Stromal cell of bone marrow (primary cell): ENCODE measurements at regions not wholly inside any gene's neighbourhood (a gene's known extent, or its start where the extent isn't known, plus 50 kb on each side); places are given as distances from the start of the nearest gene placed in this dataset.
"Not testable (repeated sequence)": the region's sequence is repeated elsewhere in the genome, so short reads cannot be mapped to it uniquely, and the experiment has no call there.

Experiments used
- DNase-seq: peaks from one replicate; pipeline ENCODE4 v3.0.0-alpha.2; 2012; ENCODE audit warnings: low read depth

DNA sequence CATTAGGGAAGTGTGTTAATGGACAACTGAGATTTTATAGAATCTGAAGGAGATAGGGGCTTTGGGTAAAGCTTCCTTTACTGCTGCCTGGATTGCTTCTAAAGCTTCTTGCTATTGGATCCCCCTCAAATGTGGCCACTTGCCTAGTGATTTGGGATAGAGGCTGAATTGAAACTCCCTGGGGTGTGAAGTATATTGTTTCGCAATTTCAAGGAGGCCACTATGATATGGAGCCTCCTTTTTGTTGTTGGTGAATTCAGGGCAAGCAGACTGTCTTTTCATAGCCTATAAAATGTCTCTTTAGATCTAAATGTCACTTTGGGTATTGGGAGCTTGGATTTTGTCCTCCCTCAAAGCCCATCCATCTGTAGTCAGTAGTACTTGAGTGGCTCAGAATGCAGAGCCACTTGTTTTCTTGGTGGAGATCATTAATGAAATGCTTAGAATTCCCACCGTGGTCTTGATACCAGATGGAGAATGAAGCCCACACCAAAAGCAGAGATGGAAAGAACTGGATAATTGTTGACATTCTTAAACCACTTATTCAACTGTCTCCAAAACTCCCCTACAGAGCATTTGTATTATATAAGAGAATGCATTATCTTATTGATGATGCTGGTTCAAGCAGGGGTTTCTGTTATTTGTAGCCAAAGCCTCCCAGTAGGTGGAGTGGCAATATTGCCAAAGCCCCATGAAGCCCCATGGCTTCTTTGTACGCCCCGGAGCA, 144.3 kb upstream of the KCNE2 start:
- DNase-seq = no peak

DNA sequence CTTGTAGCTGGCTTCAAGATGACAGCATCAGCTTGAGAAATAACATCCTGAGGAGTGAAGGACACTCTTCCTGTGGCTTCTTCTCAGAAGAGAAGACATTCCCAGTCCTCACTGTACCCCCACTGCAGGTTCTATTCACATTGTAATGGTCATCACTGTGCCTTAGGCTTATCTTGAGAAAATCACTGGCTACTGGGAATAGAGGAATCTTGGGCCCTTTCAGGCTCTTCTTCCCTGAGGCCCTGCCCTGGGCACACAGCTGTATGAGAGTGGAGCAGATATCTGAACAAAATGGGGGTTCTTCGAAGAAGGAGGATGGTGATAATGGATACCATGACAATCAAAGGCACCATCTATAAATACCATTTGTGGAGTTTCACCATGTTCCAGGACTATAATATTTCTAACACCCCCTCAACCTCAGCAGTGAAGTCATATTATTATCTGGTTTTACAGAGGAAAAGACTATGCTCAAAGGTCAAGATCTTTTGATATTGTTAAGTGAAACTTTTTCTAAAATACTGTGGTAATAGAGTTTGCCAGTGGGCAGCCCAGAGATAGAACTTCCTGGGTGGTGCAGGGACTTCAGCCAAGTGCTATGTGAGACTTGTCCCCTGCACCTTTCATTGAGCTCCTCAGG, 143.1 kb upstream of the KCNE2 start:
- no peak for DNase-seq

GRCh38 chr21:34221331-34222030, 142.3 kb upstream of the KCNE2 start:
- DNase-seq = no peak

DNA sequence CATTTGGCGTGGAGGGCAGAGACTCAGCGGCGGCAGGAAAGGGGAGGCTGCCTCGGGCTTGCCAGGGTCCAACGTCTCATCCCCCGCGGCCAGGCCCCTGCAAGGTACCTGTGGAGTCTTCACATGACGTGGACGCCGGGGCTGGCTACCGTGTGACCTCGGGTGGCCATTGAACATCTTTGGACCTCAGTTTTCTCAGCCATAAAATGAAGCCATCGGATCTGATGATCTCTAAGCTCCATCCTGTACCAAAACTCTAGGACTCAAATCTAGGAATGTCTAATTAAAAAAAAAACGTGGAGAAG, 141.8 kb upstream of the KCNE2 start:
- DNase-seq = no peak

GRCh38 chr21:34223376-34223775, 140.4 kb upstream of the KCNE2 start:
- DNase-seq = no peak

DNA sequence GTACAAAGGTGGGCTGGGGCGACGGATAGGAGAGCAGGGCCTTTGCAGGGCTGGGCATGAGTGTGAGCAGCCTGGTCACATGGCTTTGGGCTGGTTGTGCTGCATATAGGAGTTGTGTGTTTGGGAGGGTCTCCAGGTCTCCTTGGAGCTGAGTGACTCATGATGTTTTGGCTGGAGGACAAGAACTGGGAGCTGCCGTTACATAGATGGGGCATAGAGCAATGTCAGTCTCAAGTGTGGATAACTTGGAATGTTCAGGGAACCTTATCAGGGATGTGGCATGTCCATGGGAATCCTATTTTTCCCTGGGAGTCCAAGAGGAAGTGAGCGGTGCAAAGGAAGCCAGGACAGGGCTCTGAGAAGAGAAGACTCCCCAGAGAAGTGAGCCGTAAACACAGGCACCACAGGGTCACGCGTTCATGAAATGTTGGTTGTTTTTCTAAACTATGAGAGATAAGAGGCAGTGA, 136.4 kb upstream of the KCNE2 start:
- DNase-seq = peak; percentile 37

GRCh38 chr21:34228792-34229191, 135.0 kb upstream of the KCNE2 start:
- DNase-seq = no peak

DNA sequence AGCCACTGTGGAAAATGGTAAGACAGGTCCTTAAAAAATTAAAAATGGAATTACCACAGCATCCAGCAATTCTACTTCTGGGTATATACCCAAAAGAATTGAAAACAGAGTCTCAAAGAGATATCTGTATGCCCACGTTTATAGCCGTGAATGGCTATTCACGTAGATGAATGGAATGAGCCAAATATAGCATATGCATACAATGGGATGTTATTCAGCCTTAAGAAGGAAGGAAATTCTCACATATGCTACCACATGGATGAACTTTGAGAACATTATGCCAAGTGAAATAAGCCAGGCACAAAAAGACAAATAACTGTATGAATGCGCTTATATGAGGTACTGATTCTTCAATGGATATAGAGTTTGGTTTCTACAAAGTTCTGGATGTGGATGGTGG, 134.5 kb upstream of the KCNE2 start:
- no peak for DNase-seq

DNA sequence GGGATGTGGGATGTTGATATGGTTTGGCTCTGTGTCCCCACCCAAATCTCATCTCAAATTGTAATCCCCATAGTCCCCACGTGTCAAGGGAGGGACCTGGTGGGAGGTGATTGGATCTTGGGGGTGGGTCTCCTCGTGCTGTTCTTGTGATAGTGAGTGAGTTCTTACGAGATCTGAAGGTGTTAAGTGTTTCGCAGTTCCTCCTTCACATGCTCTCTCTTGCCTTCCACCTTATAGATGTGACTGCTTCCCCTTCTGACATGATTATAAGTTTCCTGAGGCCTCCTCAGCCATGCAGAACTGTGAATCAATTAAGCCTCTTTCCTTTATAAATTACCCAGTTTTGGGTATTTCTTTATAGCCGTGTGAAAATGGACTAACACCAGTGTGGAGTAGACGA, 130.1 kb upstream of the KCNE2 start:
- DNase-seq = not testable (repeated sequence)

DNA sequence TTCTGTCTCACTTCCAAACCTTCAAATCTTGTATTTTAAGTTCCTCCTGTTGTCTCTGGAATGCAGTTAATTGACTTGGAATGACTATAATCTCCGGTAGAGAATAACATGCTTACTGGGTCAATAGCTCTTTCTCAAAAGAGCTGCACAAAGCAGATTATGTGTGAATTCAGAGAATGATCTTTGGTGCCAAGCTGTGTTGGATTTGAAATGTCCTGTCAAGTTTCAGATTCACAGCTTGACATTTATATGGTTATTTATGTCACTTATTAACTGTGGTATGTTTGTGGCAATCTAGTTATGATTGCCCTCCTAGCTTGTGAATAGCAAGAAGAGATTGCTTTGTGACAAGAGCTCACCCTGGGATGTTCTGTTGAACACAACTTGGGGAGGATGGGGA, 128.3 kb upstream of the KCNE2 start:
- no peak for DNase-seq

- no peak for DNase-seq
Observed at GRCh38 chr21:34242973-34243372, 120.8 kb upstream of the KCNE2 start.

DNA sequence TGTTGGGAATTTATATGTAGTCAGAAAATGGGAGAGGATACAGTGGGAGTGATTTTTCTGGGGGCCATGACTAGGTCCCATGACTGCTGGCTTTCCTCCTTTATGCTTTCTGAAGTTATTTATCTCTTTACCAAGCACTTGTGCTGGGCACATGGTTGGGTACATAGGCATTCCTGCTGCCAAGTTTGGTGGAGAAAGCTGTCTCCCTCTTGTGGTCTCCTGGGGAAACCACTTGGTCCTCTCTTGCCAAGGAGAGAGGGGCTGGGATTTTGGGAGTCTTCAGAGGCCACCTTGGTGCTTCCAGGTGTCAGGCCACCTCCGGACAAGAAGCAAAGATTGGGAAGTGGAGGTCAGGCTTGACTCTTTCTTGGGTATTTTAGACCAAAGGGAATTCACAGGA, 120.2 kb upstream of the KCNE2 start:
- DNase-seq = no peak

GRCh38 chr21:34252751-34253150, 111.1 kb upstream of the KCNE2 start:
- no peak for DNase-seq

DNA sequence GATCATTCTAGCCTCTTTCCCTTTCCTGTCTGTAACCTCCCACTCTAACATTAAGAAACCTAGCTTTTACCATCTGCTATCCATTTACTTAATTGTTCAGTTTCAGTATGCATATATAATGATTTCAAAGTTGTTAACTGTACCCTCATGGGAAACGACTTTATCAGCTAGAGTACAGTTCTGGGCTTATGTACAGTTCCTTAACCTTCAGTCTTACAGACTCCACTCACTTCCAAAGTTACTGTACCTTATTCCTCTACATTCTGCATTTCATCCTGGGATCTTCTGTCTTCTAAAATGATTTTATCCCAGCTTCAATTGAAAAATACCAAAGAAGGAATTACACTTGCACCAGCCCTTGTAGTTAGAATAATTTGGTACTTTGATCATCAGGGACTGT, 108.7 kb upstream of the KCNE2 start:
- no peak for DNase-seq

DNA sequence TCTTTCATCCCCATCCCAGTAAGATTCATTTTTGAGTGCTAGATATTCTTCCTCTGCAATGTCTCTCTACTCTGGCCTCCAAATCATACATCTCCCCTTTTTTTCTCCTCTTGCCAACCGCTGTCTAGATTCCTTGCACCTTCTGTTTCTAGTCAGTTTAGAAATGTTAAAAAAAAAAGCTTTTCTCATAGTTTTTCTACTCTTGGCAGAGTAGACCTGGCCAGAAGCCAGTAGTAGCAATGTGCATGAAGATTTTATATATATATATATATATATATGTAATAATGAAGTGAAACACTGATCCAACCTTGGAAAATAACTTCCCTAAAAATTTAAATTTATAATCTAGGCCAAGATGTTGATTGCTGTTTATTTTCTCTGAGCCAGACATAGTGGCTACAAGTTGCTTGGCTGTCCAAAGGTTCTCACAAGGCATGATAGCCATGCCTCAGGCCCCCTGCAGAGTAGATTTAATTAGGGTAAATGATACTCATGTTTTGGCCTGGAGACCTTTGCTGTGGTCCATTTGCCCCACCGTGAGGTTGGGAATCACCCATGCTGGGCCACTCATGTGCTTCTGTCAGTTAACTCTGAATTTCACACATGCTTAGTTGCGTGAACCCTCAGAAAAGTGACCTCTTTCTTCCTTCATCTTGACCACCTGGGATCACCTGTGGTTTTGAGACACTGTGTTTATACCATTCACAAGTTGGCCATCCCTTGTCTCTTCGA, 103.4 kb upstream of the KCNE2 start:
- no peak for DNase-seq

DNA sequence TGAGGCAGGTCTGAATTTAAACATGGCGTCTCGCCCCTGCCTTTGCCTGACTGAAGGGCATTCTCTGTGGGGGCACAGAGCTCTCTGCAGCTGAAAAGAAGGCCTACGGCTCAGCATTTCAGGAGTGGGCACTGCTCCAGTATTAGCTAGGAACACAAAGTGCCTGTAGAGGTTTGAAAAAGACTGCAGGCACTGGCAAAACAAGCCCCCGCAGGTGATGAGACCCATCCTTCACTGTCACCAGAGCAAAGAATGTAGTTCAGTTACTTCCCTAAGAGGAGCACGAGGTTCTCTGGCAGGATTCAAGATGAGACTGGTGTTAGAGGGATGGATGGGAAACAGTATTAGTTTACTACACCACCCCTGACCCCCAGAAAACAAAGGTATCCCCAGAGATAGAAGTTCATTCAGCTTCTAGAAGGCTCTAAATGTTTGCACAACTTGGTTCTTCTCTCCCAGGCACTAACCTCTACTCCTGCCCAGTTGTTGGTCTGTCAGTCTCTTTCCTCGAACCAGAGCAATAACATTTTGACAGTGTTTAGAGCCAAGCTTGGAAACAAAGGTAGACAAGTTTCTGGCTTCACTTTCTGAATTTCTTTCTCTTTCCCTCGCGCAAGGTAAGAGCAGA, 101.9 kb upstream of the KCNE2 start:
- DNase-seq = no peak

- no peak for DNase-seq
Observed at GRCh38 chr21:34262469-34262845, 101.3 kb upstream of the KCNE2 start.

DNA sequence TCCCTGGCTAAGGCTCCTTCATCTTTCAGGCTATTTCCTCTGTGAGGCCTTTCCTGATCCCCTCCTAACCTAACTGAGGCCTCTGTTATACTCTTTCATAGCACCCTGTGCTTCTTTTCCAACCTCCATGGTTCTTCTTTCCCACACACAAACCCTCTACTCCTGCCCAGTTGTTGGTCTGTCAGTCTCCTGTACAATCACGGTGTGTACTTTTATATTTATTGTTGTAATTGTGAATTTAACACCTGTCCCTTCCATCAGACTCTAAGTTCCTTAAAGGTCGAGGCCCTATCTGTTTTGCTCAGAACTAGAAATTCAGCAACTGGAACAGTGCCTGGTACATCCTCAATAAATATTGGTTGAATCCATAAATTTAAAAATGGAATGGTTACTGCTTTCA, 100.2 kb upstream of the KCNE2 start:
- no peak for DNase-seq

DNA sequence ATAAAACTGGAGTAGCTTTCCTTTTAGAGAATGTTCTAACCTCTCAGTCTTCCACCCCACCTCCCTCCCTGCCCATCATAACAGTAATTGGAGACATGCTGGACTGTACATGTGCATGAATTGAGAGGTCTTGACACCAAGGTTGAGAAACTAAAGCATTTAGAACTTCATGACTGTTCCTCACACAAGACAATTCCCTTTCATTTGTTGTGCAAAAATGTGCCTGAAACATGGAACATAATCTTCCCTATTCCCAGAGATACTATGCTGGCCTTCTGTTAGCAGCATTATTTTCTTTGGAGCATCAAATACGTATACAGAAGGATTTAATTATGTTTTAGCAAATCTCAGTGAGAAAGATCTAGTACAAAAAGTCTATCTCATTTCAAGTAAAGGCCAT, 97.5 kb upstream of the KCNE2 start:
- DNase-seq = no peak

DNA sequence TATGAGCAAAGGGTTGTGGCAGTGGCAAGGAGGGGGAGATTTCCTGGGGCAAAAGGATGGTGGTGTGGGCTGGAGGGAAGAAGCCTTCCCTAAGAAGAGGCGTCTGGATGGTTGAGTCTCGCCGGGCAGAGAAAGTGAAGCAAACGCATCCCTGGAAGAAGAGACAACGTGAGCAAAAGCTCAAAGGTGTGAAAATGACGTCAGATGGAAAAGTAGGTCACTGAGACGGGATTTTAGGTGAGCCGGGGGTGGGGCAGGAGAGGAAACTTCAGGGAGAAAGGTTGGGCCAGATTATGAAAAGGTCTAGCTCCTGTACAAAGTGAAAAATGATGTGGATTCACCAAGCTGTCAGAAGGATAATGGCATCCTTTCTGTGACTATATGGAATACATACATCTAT, 95.3 kb upstream of the KCNE2 start:
- no peak for DNase-seq

GRCh38 chr21:34270411-34270810, 93.4 kb upstream of the KCNE2 start:
- DNase-seq = no peak

- DNase-seq = no peak
Observed at GRCh38 chr21:34271189-34271851, 92.5 kb upstream of the KCNE2 start.
